Caco-2 (cell line): ENCODE measurements at regions not wholly inside any gene's neighbourhood (a gene's known extent, or its start where the extent isn't known, plus 50 kb on each side); places are given as distances from the start of the nearest gene placed in this dataset.

Source experiments
- BruUV-seq: library from RNA; stranded (reverse); fragments of 400-500 nt; replicated peaks from 2 replicates; lab custom pipeline; 2021; lab: Mats Ljungman, UMichigan
- CTCF ChIA-PET: fragments of 300-600 bp; sonication (Branson Sonifier 250); formaldehyde crosslinking; loops from one replicate; lab custom pipeline; 2022; ENCODE audit warnings: antibody characterized with exemption; lab: Charles Lee
- POLR2A ChIA-PET: fragments of 300-600 bp; sonication (Branson Sonifier 250); formaldehyde crosslinking; loops from one replicate; lab custom pipeline; 2022; ENCODE audit warnings: antibody characterized with exemption; lab: Charles Lee
- DNase-seq, 2 experiments: peaks; one replicate each; pipeline versions ENCODE4 v3.0.0 to v3.0.0-alpha.2; 2020 to 2022
- H3K27me3 ChIP-seq: replicated peaks from 2 replicates; pipeline ENCODE4 v1.6.0; 2011; ENCODE audit warnings: low read length; ENCODE audit not compliant: control insufficient read depth, insufficient read depth
- H3K36me3 ChIP-seq: 2 replicates; pipeline ENCODE4 v1.5.1; 2011; ENCODE audit warnings: low read length; ENCODE audit not compliant: control insufficient read depth, insufficient read depth
- H3K4me1 ChIP-seq: fragments of 250-450 bp; sonication (Bioruptor Pico); 2 replicates; pipeline ENCODE4 v1.5.1; 2020; ENCODE audit warnings: mild to moderate bottlenecking
- H3K4me3 ChIP-seq: 2 replicates; pipeline ENCODE4 v1.5.1; 2011; ENCODE audit warnings: low read depth, mild to moderate bottlenecking, control low read depth, low read length
- H3K9me3 ChIP-seq: fragments of 250-450 bp; sonication (Bioruptor Pico); 2 replicates; pipeline ENCODE4 v1.5.1; 2020; ENCODE audit warnings: mild to moderate bottlenecking, moderate library complexity
- H3K27ac Mint-ChIP-seq: one replicate; pipeline ENCODE4 v1.8.0; 2022; ENCODE audit warnings: mixed read lengths; ENCODE audit not compliant: unreplicated experiment
- H3K27me3 Mint-ChIP-seq: one replicate; pipeline ENCODE4 v1.8.0; 2022; ENCODE audit warnings: mixed read lengths; ENCODE audit not compliant: insufficient read depth, unreplicated experiment
- H3K36me3 Mint-ChIP-seq: one replicate; pipeline ENCODE4 v1.8.0; 2022; ENCODE audit warnings: mild to moderate bottlenecking, mixed read lengths; ENCODE audit not compliant: insufficient read depth, unreplicated experiment
- H3K4me1 Mint-ChIP-seq: one replicate; pipeline ENCODE4 v1.8.0; 2022; ENCODE audit warnings: low read depth, mixed read lengths; ENCODE audit not compliant: unreplicated experiment
- H3K4me3 Mint-ChIP-seq: one replicate; pipeline ENCODE4 v1.8.0; 2022; ENCODE audit warnings: mild to moderate bottlenecking, moderate library complexity, mixed read lengths; ENCODE audit not compliant: unreplicated experiment
- H3K9me3 Mint-ChIP-seq: one replicate; pipeline ENCODE4 v1.8.0; 2022; ENCODE audit warnings: mixed read lengths; ENCODE audit not compliant: unreplicated experiment
- intact Hi-C: fragments of 100-400 bp; cut with micrococcal nuclease; formaldehyde crosslinking; loops from one replicate; pipeline ENCODE4 v1.10.0; 2022; ENCODE audit not compliant: unreplicated experiment
- TF ChIP-seq, protein P1 (sequence below), 2 experiments: fragments of 200-600 bp in 1 of 2; IDR thresholded peaks; 1 replicate in 1 of 2; 2 replicates in 1 of 2; pipeline versions ENCODE4 v1.5.1 to v1.8.0; 2011 to 2022; ENCODE audit warnings: antibody characterized with exemption in 1 of 2, control low read depth in 1 of 2, inconsistent platforms in 1 of 2, low read depth in 1 of 2, low read length in 1 of 2, mild to moderate bottlenecking in 1 of 2, moderate library complexity in 1 of 2; ENCODE audit not compliant: insufficient read depth in 1 of 2, severe bottlenecking in 1 of 2, unreplicated experiment in 1 of 2

DNA sequence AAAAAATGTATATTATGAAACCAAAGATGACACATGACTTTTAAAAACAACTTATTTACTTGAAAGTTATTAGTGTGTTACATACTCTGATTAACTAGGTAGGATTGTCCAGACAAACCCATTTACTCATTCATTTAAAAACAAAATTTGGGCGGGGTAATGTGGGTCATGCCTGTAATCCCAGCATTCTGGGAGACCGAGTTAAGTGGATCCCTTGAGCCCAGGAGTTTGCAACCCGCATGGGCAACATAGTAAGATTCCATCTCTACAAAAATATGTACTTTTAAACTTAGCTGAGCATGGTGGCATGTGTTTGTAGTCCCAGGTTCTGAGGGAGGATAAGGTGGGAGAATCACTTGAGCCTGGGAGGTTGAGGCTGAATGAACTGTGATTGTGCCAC is 1414.7 kb downstream of the PLA2G4A start:
- ChIA-PET POLR2A (no interaction called here), CTCF (no interaction called here)
- no peak for DNase-seq
- H3K4me3 ChIP-seq, result no peak overlapping the region
- no peaks in the 10 kb centered on the region for H3K27me3 ChIP-seq
- H3K4me1 ChIP-seq, result no peaks in the 10 kb centered on the region
- H3K27me3 Mint-ChIP-seq, result peaks cover 2% of the 10 kb centered on the region
- no peaks in the 10 kb centered on the region for H3K36me3 Mint-ChIP-seq
- H3K9me3 Mint-ChIP-seq, result no peaks in the 10 kb centered on the region
- no peaks in the 10 kb centered on the region for H3K36me3 ChIP-seq
- H3K27ac Mint-ChIP-seq, result no peak overlapping the region
- no peaks in the 10 kb centered on the region for H3K9me3 ChIP-seq
- no peaks in the 10 kb centered on the region for H3K4me1 Mint-ChIP-seq
- intact Hi-C loops, result no loop called here
- TF ChIP-seq, protein P1, sequence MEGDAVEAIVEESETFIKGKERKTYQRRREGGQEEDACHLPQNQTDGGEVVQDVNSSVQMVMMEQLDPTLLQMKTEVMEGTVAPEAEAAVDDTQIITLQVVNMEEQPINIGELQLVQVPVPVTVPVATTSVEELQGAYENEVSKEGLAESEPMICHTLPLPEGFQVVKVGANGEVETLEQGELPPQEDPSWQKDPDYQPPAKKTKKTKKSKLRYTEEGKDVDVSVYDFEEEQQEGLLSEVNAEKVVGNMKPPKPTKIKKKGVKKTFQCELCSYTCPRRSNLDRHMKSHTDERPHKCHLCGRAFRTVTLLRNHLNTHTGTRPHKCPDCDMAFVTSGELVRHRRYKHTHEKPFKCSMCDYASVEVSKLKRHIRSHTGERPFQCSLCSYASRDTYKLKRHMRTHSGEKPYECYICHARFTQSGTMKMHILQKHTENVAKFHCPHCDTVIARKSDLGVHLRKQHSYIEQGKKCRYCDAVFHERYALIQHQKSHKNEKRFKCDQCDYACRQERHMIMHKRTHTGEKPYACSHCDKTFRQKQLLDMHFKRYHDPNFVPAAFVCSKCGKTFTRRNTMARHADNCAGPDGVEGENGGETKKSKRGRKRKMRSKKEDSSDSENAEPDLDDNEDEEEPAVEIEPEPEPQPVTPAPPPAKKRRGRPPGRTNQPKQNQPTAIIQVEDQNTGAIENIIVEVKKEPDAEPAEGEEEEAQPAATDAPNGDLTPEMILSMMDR (IDR thresholded peaks at IDR 0.05; ENCODE audit: insufficient read depth in 1 of 2, low read depth in 1 of 2, low read length in 1 of 2, severe bottlenecking in 1 of 2, unreplicated experiment in 1 of 2), result no peak
- no peak overlapping the region for H3K4me3 Mint-ChIP-seq
- no TSS peak for BruUV-seq

DNA sequence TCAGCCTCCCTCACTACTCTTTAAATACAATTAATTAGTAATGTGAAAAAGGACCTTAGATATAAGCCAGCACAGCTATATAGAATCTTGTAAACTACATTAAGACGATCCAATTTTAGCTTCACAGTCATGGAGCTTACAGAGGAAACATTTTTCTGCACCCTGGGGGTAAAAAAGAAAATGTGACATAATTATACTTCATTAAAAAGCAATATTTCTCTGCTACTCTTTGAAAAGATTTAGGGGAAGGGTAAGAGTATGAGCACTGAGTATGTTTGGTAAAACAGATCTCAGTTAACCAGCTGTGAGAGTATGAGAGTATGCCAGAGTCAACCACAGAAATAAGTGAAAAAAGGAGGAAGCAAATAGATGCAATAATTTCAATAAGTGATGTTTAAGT is 1415.9 kb downstream of the PLA2G4A start:
- no peak overlapping the region for H3K4me3 ChIP-seq
- ChIA-PET CTCF (no interaction called here), POLR2A (no interaction called here)
- H3K9me3 Mint-ChIP-seq, result no peaks in the 10 kb centered on the region
- no peaks in the 10 kb centered on the region for H3K9me3 ChIP-seq
- intact Hi-C loops, result no loop called here
- H3K27me3 ChIP-seq, result no peaks in the 10 kb centered on the region
- no peak overlapping the region for H3K4me3 Mint-ChIP-seq
- H3K27me3 Mint-ChIP-seq, result peaks cover 2% of the 10 kb centered on the region
- H3K27ac Mint-ChIP-seq, result no peak overlapping the region
- BruUV-seq, result no TSS peak
- H3K36me3 ChIP-seq, result no peaks in the 10 kb centered on the region
- H3K4me1 Mint-ChIP-seq, result no peaks in the 10 kb centered on the region
- DNase-seq, result no peak
- no peaks in the 10 kb centered on the region for H3K4me1 ChIP-seq
- TF ChIP-seq, protein P1 (IDR thresholded peaks at IDR 0.05; ENCODE audit: insufficient read depth in 1 of 2, low read depth in 1 of 2, low read length in 1 of 2, severe bottlenecking in 1 of 2, unreplicated experiment in 1 of 2), result no peak
- H3K36me3 Mint-ChIP-seq, result no peaks in the 10 kb centered on the region

DNA sequence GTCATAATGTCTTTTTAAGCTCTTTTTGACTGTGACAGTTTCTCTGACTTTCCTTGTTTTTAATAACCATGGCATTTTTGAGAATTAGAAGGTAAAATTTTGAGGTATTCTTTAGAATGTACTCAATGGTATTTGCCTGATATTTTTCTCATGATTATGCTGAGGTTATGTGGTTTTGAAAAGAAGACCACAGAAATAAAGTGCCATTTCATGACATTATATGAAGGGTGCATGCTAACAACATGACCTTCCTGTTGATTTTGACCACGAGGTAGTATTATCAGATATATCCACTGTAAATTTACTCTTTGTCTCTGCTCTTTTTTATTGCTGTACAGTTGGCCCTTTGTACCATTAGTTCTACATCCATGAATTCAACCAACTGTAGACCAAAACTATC is 1418.5 kb downstream of the PLA2G4A start:
- H3K9me3 Mint-ChIP-seq, result no peaks in the 10 kb centered on the region
- Histone ChIP-seq H3K36me3 (no peaks in the 10 kb centered on the region), H3K9me3 (no peaks in the 10 kb centered on the region), H3K4me3 (no peak overlapping the region), H3K27me3 (no peaks in the 10 kb centered on the region), H3K4me1 (no peaks in the 10 kb centered on the region)
- POLR2A ChIA-PET, result no interaction called here
- peaks cover 2% of the 10 kb centered on the region for H3K27me3 Mint-ChIP-seq
- CTCF ChIA-PET, result no interaction called here
- DNase-seq, result no peak
- no peaks in the 10 kb centered on the region for H3K36me3 Mint-ChIP-seq
- no TSS peak for BruUV-seq
- TF ChIP-seq, protein P1 (IDR thresholded peaks at IDR 0.05; ENCODE audit: insufficient read depth in 1 of 2, low read depth in 1 of 2, low read length in 1 of 2, severe bottlenecking in 1 of 2, unreplicated experiment in 1 of 2), result no peak
- no peak overlapping the region for H3K27ac Mint-ChIP-seq
- intact Hi-C loops, result no loop called here
- H3K4me3 Mint-ChIP-seq, result no peak overlapping the region
- no peaks in the 10 kb centered on the region for H3K4me1 Mint-ChIP-seq
